GM21423 (cell line): ENCODE measurements at regions not wholly inside any gene's neighbourhood (a gene's known extent, or its start where the extent isn't known, plus 50 kb on each side); places are given as distances from the start of the nearest gene placed in this dataset.
"Not testable (repeated sequence)": the region's sequence is repeated elsewhere in the genome, so short reads cannot be mapped to it uniquely, and the experiment has no call there.

ENCODE experiments used
- ATAC-seq: cut with Tn5 transposase; IDR thresholded peaks from one replicate; pipeline ENCODE4 v1.9.1; 2021; ENCODE audit warnings: mild to moderate bottlenecking, moderate library complexity; ENCODE audit not compliant: unreplicated experiment

DNA sequence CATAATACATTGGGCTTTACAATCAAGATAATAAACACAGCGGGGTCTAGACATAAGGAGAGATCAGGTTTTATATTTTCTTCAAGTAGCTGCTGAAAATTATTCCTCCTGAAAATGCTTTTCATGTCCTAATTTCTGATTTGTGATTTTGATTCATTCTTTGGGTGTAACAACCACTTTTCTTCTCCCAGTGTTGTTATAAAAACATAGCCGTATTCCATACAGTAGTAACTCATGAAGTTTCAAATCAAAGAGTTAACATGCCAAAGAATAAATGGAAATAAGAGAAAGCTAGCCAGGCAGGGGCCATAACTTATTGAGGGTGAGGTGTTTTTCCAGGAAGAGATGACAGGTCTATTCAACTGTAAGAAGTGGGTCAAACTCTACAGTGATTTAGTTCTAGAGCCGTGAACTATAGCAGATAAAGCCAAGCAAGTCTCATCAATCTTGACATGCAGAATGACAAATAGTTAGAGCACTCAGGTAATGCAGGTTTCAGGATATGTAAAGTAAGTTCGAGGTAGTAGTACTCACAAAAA lies 934.4 kb upstream of the SLITRK1 start:
- no peak for ATAC-seq

DNA sequence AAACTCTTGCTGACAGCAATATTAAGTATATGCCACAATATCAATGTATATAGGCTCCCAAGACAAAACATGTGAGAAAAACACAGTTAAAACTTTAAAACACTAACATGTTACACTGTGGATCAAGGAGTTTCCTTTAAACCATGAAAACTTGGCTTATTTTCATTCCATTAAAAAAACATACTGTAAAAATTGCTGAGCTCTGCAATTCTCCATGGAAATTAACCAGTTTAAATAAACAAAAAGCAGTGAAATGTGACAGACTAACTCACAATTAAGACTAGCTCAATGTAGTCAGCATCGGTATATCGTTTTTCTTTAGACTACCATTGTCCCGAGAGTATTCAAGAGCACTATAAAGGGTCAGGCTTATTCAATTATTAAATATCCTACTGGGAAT lies 930.5 kb upstream of the SLITRK1 start:
- no peak for ATAC-seq

DNA sequence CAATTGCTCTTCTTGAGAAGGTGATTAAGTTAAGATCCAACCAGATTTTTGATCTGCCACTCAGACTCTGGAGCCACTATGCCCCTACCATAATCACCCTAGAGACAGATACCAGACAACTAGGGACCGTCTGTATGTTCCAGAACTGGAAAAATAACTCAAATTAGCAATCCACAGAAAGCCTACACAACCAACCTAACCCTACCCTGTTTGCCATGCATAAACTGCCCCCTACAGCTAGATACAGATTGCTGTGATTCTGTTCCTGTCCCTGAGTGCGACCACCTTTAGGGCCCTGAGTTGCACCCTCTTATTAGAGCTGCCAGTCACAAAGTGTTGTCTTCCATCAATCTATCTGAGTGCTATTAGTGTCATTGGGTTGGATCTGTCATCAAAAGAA lies 929.8 kb upstream of the SLITRK1 start:
- ATAC-seq = no peak

DNA sequence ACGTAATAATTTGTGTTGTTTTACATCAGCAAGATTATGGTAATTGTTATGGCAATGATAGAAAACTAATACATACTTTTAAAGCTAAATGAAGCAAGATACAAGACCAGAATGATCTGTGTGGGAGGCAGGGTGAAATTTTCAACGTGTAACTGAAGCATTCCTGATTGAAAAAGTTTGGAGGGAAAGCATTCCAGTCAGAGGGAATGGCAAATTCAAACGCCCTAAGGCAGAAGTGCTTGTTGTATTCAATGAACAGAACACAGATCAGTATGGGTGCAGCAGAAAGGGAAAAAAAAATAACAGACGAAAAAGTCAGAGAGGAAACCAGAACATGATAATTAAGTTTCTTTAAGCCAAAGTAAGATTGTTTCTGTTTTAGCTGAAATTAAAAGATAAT lies 928.5 kb upstream of the SLITRK1 start:
- ATAC-seq = no peak

DNA sequence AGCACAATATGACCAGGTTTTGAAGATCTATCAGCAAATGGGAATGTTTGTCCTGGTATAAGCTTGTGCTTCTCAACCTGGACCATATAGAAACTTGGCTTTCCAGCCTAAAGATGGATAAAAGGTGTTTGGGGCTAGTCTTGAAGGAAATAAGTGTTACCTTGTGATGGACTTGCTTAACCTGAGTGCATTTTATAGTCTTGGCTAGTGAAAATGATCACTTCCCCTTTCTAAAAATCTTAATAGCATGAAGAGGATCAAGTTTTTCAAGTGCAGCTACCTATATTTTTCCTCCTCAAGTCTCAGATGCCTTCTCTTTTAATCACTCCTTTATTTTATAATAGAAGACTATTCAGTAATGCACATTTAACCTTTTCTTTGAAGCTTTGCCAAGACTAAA lies 919.8 kb upstream of the SLITRK1 start:
- no peak for ATAC-seq

DNA sequence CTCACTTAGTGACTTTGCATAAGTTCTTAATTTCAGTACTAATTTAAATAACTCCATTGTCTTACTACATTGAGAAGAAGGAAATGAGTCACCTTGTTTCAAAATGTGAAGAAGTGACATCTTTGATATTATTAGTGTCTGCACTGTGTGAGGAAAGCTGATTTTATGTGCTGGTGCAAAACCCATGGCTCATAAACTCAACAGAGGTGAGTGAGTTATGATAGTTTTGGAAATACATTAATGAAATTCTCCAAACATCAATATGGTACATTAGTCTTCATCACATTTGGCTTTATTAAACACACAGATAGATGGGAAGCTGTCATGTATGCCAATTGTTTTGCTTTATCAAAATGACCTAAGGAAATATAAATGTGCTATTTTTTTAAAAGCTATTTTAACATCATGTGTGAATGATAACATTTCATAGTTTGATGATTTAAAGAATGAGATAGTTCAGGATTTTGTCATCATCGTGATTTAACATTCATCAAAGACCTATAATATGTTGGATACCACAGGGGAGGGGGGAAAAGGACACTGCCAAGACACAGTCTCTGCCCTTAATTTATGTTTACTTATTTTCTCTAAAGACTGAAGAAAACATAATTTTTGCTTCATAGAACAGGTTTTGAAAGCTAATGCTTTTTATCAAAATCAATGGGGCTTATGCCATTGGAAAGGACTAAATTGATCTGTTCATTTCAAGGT lies 902.3 kb upstream of the SLITRK1 start:
- no peak for ATAC-seq

DNA sequence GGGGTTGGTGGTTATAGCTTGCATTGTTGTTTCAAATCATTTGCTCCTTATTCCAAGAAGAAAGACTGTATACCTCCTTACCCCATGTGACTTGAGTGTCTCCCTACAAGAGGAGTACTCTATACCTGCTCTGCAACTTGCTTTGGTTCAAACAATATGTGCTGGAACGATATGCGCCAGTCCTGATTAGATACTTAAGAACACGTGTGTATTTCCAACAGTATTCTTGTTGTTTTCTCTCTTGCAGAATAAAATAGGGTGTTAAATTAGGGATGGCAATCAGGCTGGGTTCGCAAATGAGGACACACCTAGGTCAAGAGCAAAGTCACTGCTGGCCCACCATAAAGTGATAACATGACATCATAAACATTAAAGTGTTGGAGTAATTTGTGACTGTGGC lies 895.0 kb upstream of the SLITRK1 start:
- no peak for ATAC-seq

DNA sequence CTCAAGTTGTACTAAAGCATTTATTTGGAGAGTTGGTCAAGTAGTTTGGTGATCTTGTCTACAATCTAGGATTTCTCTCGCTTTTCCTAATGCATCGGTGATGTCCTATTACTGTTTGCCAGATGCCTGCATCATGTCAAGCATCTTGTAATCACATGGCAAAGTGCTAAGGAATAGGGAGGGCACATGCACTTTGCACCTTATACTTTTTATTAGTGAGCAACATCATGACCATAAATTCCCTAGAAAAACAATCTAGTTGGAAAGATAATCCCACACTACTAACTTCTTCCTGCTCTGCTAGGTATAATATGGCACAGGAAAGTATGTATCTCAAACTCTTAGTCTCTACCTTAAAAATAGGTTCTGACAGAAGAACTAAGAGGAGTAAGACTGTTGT lies 894.3 kb upstream of the SLITRK1 start:
- ATAC-seq = no peak

DNA sequence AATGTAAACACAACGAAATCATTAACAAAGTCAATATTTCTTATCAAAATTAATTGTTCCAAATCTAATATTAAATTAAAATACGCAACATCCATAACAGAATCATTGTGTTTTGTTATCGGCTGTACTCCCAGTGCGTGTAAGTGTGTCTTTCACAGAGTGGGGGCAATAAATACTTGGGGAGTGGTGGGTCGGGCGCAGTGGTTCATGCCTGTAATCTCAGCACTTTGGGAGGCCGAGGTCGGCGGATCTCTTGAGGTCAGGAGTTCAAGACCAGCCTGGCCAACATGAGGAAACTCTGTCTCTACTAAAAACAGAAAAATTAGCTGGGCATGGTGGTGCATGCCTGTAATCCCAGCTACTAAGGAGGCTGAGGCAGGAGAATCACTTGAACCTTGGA lies 893.6 kb upstream of the SLITRK1 start:
- ATAC-seq = not testable (repeated sequence)

DNA sequence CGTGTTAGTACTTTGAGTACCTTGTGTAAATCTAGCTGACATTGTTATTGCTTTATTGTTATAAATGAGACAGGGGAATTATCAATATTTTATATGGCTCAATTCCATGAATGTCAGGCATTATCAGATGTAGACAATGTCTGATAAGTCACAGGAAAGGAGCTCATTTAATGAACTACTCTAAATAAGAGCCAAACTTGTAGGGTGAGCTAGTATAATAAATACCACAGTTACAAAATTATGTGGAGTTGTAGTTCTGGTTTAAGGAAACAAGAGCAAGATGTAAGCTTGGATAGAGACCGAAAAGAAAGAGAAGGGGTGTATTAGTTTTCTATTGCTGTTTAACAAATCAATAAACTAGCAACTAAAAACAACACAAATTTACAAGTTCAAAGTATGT lies 891.8 kb upstream of the SLITRK1 start:
- ATAC-seq = no peak

DNA sequence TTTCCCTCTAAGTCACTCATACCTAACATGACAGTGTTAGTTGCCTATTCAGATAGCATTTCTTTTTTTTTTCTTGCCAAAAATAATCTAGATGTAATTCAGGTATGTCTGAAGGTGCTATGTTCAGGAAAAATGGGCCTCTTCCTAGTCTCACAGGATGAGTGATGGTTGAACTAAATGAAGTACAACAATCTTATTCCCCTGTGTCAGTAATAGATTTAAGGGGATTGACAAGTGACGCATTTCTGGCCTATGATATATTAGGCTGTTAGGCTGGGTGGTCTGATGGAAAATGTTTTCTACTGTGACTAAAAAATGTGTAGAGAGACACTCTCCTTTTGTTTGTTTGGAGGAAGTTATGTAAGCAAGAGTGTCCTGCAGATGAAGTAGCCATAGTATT lies 878.7 kb upstream of the SLITRK1 start:
- no peak for ATAC-seq

DNA sequence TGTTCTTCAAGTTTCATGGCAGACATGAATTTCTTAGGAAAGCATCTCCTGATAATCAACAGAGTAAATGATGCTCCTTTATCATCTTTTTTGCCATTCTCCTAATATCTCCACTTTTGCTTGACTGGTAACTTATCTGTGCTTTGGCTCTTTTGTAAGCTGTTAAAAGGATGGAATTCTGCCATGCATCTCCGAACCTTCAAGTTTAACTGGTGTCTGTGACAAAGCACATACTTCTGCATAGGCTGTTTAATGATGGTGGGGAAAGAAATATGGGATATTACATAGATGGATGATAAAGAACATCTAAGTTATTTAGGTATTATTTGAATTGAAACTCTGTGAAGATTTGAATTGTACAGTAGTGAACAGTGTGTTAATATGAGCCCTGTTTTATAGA lies 866.9 kb upstream of the SLITRK1 start:
- no peak for ATAC-seq

DNA sequence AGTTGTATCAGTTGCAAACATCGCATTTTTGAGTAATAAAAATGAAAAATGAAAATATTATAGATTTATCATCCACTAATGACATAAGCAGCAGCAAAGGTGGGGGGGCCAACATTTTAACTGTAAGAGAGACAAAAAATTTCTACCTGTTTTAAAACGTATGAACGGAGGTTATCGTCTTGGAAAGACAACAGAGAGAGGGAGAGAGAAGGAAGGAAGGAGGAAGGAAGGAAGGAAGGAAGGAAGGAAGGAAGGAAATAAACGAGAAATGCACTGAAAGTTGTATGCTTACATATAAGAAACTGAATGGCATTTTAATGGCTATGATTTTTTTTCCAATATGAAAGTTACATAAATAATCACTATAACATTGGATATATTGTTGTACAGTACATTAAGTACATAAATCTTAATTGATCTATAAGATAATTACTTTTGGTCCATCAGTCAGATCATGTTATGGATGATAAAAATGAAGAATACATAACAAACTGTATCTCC lies 862.8 kb upstream of the SLITRK1 start:
- ATAC-seq = no peak

DNA sequence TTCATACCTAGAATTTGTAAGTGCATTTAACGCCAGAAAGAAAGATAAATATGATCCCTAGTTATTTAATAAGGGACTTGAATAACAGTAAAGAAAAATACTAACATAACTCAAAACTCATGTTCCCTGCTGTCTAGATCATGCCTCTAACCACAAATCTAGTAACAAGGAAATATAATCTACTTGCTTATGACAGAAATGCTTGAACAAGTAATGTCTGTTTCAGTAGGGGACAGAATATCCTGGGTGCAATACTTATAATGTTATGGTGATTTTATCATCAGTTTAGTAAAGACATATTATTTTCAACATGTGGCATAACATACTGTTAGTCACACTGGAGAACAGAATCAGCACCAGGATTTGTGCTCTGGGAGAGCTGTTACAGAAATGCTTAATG lies 861.9 kb upstream of the SLITRK1 start:
- ATAC-seq = no peak

DNA sequence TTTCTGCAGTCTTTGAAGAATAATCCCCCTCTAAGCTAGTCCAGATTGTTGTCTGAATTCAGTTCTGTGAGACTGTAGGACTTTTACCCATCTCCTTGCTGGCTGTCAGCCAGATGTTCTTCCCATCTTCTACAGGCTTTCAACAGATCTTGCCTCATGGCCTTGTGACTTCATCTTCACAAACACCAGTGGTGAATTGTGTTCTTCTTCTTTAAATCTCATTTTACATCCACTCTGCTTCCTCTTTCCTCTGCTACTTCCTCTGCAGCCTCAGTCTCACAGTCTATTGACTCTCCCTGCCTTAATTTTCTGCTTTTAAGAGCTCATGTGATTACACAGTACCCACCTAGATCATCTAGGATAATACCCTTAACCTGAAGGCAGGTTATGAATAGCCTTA lies 859.0 kb upstream of the SLITRK1 start:
- ATAC-seq = no peak

DNA sequence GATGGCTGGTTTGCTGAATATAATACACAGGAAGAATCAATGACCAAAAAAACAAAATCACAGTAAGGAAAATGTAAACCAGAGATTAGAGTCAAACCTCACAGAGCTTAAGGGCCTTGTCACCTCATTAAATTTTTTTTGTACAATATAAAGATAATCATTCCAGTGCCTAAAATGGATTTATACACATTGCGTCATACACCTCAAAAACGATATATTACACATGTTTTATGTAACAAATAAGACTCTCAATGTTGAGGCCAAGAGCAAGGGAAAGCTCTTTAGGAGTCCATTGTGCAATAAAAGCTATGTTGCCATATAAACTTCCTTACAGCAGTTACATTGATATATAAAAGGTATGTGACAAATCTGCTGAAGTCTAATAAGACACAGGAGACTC lies 856.7 kb upstream of the SLITRK1 start:
- ATAC-seq = no peak

DNA sequence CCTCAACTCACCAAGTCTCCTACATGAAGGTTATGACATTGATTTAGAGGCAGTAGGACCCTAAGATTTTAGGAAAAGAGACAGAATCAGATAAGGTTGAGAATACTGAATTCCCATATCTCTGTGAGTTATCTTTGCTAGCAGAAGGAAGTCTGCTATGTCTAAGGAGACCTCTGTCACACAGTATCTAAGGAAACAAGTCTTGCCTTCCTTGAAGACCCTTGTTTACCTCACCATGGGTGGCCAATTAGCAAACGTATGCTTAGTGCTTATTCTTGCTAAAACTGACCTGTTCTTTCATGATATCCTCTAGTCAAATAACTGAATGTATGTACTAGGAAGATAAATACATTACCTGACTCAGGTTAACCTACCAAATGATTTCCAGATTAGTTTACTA lies 855.4 kb upstream of the SLITRK1 start:
- ATAC-seq = no peak

DNA sequence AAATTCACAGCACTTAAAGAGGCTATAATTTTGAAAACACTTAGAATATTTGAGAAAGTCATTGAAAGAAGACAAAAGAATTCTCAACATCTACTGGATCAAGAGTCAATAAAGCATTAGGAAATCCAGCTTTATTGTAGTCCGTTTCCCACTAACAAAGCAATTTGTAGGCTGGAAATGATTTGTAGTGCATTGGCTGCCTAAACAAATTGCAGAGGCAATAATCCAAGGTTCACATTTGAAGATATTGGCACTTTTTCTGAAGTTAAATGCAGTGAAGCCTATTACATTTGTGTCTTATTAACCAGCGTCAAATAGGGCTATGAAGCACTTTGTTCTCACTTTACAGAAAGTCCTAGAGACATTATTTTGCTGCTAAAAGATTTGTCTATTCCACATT lies 848.1 kb upstream of the SLITRK1 start:
- ATAC-seq = no peak

DNA sequence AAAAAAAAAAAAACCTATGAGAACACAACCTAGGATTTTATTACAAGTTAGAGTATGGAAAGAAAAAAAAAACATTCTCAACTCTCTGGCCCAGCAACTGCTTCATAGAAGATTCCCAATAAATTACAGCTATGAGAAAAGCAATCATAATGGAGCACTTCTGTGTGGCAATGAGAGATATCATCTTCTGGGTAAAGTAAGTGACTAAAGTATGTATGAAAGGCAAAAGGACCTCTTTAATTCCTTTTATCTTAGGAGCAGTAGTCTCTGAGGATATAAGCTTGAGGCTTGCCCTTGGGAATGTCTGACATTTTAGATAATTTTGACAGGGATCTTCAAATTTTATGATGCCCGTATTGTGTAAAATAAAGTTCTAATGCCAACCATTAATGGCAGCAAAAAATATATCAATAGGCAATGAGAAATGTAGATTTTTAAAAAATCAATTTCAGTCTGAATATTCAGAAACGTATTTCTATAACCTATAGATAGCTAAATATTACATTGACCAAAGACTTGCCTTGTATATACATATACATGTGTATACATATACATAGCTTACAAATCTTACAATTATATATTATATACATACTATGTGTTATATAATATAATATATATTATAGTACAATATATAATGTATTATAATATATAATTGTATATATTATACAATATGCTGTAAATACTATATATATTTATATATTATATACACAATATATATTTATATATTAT lies 823.9 kb upstream of the SLITRK1 start:
- ATAC-seq = no peak

DNA sequence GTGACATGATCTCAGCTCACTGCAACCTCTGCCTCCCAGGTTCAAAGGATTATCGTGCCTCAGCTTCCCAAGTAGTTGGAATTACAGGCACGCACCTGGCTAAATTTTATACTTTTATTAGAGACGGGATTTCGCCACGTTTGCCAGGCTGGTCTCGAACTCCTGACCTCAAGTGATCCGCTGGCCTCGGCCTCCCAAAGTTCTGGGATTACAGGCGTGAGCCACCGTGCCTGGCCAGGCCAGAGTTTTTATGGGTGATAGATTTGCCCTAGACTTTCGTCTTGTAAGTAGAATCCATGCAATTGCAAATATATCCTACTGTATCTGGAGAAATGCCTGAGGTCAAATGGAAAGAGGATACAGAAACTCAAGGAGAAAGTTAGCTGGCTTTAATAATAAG lies 819.9 kb upstream of the SLITRK1 start:
- no peak for ATAC-seq

DNA sequence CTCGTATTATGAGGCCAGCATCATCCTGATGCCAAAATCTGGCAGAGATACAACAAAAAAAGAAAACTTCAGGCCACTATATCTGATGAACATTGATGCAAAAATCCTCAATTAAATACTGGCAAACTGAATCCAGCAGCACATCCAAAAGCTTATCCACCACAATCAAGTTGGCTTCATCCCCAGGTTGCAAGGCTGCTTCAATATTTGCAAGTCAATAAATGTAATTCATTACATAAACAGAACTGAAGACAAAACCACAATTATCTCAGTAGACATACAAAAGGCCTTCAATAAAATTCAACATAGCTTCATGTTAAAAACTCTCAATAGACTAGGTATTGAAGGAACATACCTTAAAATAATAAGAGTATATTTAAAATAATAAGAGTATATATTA lies 815.3 kb upstream of the SLITRK1 start:
- not testable (repeated sequence) for ATAC-seq

DNA sequence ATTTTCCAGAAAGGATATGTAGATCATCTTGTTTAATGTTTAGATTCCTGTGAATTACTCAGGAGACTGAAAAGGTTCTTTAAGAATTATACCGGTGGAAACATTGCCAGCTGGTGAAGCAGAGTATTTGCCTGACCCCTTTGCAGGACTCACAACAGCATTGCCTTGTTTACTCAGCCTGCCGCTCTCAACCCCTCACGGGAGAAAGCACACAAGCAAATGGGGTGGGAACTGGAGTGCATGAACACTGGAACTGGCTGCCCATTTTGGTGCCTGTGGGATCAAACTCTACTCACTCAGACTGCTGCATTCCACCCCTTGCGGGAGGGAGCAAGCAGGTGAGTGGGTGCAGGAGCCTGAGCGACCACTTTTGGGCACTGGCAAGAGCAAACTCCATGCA lies 804.7 kb upstream of the SLITRK1 start:
- ATAC-seq = no peak
